Fibroblast of pulmonary artery (primary cell): ENCODE measurements at regions not wholly inside any gene's neighbourhood (a gene's known extent, or its start where the extent isn't known, plus 50 kb on each side); places are given as distances from the start of the nearest gene placed in this dataset.
"Not testable (repeated sequence)": the region's sequence is repeated elsewhere in the genome, so short reads cannot be mapped to it uniquely, and the experiment has no call there.

Experiments used
- DNase-seq: peaks from one replicate; pipeline ENCODE4 v3.0.0-alpha.2; 2010; ENCODE audit warnings: low read depth
- H3K4me3 ChIP-seq: replicated peaks from 2 replicates; pipeline ENCODE4 v1.5.1; 2011; ENCODE audit warnings: low read depth, mild to moderate bottlenecking, control low read depth, low read length, moderate library complexity
- TF ChIP-seq, protein P1 (sequence below): IDR thresholded peaks from 2 replicates; pipeline ENCODE4 v1.5.1; 2011; ENCODE audit warnings: mild to moderate bottlenecking, control low read depth, low read length, inconsistent platforms; ENCODE audit errors: missing control alignments

DNA sequence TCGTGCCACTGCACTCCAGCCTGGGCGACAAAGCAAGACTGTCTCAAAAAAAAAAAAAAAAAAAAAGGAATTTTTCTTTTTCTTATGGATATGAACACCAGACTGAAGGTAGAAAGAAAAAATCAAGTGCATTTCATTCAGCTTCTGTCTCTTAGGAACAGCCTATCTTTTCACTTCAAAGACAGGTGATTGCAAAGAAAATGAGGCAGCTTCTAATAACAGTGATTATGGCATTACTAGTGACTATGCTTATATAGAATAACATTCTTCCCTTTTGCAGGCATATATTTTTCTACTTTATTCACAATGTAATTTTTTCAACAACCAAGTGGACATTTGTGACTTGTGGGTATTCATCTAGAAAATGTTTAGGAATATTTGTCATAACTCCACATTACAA lies 295.5 kb upstream of the ATXN7L3B start:
- DNase-seq, result no peak
- H3K4me3 ChIP-seq, result no peak overlapping the region
- TF ChIP-seq, protein P1, sequence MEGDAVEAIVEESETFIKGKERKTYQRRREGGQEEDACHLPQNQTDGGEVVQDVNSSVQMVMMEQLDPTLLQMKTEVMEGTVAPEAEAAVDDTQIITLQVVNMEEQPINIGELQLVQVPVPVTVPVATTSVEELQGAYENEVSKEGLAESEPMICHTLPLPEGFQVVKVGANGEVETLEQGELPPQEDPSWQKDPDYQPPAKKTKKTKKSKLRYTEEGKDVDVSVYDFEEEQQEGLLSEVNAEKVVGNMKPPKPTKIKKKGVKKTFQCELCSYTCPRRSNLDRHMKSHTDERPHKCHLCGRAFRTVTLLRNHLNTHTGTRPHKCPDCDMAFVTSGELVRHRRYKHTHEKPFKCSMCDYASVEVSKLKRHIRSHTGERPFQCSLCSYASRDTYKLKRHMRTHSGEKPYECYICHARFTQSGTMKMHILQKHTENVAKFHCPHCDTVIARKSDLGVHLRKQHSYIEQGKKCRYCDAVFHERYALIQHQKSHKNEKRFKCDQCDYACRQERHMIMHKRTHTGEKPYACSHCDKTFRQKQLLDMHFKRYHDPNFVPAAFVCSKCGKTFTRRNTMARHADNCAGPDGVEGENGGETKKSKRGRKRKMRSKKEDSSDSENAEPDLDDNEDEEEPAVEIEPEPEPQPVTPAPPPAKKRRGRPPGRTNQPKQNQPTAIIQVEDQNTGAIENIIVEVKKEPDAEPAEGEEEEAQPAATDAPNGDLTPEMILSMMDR, result no peak

DNA sequence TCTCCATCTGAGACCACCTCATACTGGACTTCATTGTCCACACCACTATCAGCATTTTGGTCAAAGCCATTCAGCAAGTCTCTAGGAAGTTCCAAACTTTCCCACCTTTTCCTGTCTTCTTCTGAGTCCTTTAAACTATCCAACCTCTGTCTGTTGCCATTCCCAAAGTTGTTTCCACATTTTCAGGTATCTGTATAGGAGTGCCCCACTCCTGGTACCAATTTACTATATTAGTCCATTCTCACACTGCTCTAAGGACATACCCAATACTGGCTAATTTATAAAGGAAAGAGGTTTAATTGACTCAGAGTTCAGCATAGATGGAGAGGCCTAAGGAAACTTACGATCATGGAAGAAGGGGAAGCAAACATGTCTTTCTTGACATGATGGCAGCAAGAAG lies 292.2 kb upstream of the ATXN7L3B start:
- DNase-seq, result no peak
- no peak overlapping the region for H3K4me3 ChIP-seq

DNA sequence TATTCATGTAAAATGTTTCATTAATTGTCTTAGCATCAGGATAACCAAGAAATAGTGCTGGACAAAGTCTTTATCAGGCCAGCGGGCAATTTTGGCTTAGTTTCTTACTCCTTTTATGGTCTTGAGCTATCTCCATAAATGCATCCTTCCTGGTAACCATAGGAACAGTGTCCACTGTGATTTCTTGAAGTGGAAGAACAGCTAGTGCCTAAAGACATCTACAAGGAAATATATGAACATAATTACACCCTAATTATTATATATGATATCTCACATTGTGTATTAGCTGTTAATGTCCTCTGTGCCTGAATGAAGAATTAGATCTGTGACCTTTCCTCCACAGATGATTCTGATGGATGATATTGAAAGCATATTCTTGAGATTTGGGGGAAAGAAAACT lies 286.7 kb upstream of the ATXN7L3B start:
- no peak for DNase-seq
- TF ChIP-seq, protein P1, result no peak
- no peak overlapping the region for H3K4me3 ChIP-seq

More for the DNA sequence above, 292.2 kb upstream of the ATXN7L3B start:
- TF ChIP-seq, protein P1, result no peak

DNA sequence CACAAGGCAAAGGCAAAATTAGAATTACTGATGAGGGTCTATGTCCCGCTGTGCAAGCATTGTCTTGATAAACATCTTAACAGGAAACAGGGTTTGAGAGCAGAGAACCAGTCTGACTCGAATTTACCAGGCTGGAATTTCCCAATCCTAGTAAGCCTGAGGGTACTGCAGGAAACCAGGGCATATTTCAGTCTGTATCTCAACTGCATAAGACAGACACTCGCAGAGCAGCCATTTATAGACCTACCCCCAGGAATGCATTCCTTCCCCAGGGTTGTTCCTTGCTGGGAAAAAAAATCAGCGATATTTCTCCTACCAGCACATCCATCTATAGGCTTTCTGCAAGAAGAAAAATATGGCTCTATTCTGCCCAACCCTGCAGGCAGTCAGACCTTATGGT lies 283.8 kb upstream of the ATXN7L3B start:
- not testable (repeated sequence) for DNase-seq, H3K4me3 ChIP-seq

DNA sequence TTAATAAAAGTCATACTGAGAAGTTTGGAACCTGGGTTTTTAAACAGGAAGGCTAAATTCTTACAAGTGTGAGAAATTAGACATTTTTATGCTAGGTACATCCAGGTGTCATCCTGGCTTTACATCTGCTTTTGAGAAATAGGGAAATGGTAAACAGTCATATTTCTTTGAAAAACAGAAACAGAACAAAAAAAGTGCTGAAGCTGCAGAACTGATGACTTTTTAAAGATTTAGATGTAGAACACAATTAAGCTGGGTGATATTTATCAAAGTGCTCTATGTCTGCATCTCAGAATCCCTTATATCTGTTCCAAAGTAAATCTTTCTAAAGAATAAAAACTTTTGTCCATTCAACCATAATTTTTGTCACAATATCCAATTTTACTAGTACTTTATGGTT lies 282.9 kb upstream of the ATXN7L3B start:
- TF ChIP-seq, protein P1, result no peak
- DNase-seq, result no peak

DNA sequence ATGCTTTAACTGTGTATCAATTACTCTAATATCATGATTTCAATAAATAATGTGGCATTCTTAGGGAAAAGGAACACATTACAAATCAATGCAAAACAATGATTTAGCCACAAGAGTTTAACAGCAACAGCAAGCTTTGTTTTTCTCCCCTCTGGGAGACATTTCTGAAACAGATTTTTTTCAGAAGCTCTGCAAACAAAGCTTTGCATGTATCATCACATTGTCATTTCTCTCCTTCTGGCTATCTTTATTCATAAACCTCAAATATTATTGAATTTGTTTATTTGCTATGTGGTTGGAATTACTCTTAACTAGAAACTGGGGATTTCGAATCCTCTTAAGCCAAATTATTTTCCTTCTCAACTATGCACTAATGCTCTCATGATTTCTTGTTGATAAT lies 278.4 kb upstream of the ATXN7L3B start:
- no peak overlapping the region for H3K4me3 ChIP-seq
- TF ChIP-seq, protein P1, result no peak
- DNase-seq, result no peak

More for the DNA sequence above, 282.9 kb upstream of the ATXN7L3B start:
- H3K4me3 ChIP-seq, result no peak overlapping the region

DNA sequence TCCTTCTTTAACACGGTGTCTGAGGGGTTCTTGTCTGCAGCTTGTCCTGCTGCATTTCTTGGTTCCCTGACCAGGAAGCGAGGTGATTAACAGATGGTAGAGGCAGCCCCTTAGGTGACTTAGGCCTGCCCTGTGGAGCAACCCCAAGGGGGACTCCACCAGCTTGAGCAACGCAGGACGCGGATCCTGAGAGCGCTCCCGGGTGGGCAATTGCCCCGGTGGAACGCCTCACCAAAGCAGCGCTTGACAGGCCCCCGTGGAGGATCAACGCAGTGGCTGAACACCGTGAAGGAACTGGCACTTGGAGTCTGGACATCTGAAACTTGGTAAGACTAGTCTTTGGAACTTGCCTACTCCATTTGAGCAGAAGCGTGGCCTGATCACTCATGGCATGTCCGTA lies 272.9 kb upstream of the ATXN7L3B start:
- TF ChIP-seq, protein P1, result no peak
- no peak for DNase-seq
- no peak overlapping the region for H3K4me3 ChIP-seq

DNA sequence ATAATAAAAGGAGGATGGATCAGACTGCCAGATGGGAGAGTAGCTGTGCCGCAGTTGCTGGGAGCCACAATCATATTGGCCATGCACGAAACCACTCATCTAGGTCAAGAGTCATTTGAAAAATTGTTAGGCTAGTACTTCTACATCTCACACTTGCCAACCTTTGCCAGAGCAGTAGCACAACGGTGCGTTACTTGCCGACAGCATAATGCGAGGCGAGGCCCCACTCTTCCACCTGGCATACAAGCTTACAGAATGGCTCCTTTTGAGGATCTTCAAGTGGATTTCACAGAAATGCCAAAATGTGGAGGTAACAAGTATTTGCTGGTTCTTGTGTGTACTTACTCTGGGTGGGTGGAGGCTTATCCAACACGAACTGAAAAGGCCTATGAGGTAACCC lies 268.3 kb upstream of the ATXN7L3B start:
- not testable (repeated sequence) for H3K4me3 ChIP-seq, DNase-seq
